ENCODE measurements at regions not wholly inside any gene's neighbourhood (a gene's known extent, or its start where the extent isn't known, plus 50 kb on each side); places are given as distances from the start of the nearest gene placed in this dataset.

DNA sequence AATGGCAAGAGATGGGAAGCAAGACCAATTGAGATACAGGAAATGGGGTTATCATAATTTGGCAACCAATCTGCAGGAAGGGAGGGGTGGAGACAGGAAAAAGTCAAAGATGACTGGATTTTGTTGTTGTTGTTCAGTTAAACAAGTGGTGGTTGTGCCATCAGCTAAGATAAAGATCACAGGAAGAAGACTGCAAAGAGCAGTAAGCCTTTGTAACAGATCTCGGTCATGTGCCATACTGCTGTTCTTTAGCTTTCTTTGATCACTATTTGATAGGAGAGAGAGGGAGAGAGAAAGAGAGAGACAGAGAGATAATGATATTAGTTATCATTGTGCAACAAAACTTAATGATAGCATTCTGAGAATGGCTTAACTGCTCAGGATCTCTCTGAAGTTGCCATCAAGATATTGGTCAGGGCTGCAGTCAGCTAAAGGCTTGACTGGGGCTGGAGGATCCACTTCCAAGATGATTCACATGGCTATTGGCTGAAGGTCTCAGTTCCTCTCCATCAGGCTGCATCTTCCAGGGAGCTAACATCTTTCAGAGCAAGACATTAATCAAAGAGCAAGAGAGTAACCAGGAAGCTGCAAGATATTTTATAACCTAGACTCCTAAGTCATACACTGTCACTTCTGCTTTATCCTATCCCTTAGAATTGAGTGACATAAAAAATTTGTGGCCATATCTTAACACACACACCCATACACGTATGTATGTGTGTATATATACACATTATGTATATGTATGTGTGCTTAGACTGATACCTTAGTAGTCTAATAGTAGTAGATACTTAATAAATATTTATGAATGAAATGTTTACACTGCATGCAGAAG lies 405.0 kb downstream of the SHISA9 start (continued):
- TF ChIP-seq CUX1 (IDR thresholded peaks at IDR 0.05; ENCODE audit: insufficient replicate concordance, low read depth, low read length) (no peak), CBFB (IDR thresholded peaks at IDR 0.05; ENCODE audit: low read depth) (no peak), TCF12 (IDR thresholded peaks at IDR 0.05; ENCODE audit: low read depth, low read length) (no peak)

DNA sequence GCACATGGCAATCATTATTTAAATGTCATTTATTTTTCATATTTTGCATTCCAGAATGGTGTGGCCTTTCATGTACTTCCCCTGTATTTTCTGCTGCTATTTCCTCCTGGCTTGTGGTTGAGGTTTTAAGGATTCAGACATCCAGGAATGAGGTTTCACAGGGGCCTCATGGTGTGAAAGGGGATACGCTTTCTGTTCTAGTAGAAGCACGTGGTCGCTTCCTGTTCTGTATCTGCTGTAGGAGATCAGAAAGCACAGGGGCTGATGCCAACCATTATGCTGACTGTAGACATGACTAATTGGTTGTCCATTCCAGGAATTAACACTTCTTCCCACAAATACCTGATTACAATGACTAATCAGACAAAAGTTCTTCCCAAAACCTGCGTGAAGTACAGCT lies 405.9 kb downstream of the SHISA9 start:
- intact Hi-C loops (cut with micrococcal nuclease; ENCODE audit: unreplicated experiment): no loop called here
- DNase-seq (ENCODE audit: low read depth, low spot score): no peak
- ATAC-seq: no peak
- TF ChIP-seq KAT2A (conservative IDR thresholded peaks at IDR 0.05; ENCODE audit: control insufficient read depth, low read depth, low read length) (no peak), NR2C2 (IDR thresholded peaks at IDR 0.05; ENCODE audit: borderline replicate concordance, control insufficient read depth, insufficient read length, low read depth) (no peak), RUNX3 (IDR thresholded peaks at IDR 0.05; ENCODE audit: low read length) (peak; percentile 35; the same call in 1 of the 2 replicates), TBL1XR1 (IDR thresholded peaks at IDR 0.05; ENCODE audit: low read depth, low read length) (no peak), MTA2 (IDR thresholded peaks at IDR 0.05; ENCODE audit: low read depth) (peak; percentile 17; the same call in 1 of the 2 replicates), EED (IDR thresholded peaks at IDR 0.05; ENCODE audit: low read depth) (0 out of 2 replicates have a peak, but pooled peaks have one; percentile 38), MAX (IDR thresholded peaks at IDR 0.05; ENCODE audit: low read depth, low read length) (no peak), JUND (IDR thresholded peaks at IDR 0.05; ENCODE audit: low read depth, low read length) (no peak), SUPT20H (IDR thresholded peaks at IDR 0.05; ENCODE audit: borderline replicate concordance, control insufficient read depth, low read depth, low read length) (no peak)
- TF ChIP-seq, protein P1, sequence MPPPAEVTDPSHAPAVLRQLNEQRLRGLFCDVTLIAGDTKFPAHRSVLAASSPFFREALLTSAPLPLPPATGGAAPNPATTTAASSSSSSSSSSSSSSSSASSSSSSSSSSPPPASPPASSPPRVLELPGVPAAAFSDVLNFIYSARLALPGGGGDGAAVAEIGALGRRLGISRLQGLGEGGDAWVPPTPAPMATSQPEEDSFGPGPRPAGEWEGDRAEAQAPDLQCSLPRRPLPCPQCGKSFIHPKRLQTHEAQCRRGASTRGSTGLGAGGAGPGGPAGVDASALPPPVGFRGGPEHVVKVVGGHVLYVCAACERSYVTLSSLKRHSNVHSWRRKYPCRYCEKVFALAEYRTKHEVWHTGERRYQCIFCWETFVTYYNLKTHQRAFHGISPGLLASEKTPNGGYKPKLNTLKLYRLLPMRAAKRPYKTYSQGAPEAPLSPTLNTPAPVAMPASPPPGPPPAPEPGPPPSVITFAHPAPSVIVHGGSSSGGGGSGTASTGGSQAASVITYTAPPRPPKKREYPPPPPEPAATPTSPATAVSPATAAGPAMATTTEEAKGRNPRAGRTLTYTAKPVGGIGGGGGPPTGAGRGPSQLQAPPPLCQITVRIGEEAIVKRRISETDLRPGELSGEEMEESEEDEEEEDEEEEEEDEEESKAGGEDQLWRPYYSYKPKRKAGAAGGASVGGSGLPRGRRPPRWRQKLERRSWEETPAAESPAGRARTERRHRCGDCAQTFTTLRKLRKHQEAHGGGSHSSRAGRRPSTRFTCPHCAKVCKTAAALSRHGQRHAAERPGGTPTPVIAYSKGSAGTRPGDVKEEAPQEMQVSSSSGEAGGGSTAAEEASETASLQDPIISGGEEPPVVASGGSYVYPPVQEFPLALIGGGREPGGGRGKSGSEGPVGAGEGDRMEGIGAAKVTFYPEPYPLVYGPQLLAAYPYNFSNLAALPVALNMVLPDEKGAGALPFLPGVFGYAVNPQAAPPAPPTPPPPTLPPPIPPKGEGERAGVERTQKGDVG (CRISPR knock-in tag; IDR thresholded peaks at IDR 0.05): no peak

More for the DNA sequence above, 405.9 kb downstream of the SHISA9 start:
- no peaks in the 10 kb centered on the region; the same call in 2 of the 3 replicates for H3K9me3 ChIP-seq (replicated peaks; ENCODE audit: control insufficient read depth, insufficient read depth, low read length)
- no peak overlapping the region for H3K4me3 ChIP-seq
- H2AFZ ChIP-seq (ENCODE audit: control insufficient read depth, low read depth, low read length): no peak overlapping the region
- ChIA-PET CTCF (no interaction called here), SMC1A (ENCODE audit: uncharacterized antibody, unreplicated experiment) (no interaction called here), POLR2A (no interaction called here), RAD21 (ENCODE audit: unreplicated experiment) (interaction anchor here (0.8 kb wide), 1 partner anchor 21 kb away, joined by 3 read pairs; no protein-coding TSS in a partner anchor)
- in situ Hi-C loops (cut with MboI): no loop called here
- WGBS (ENCODE audit: insufficient coverage, insufficient replicate concordance, low lambda C conversion rate, missing lambda C conversion rate): 28% methylated on average over 4 of the region's 4 CpGs
- H3K9ac ChIP-seq (ENCODE audit: control insufficient read depth, insufficient read depth, low read length): no peak overlapping the region
- no peak overlapping the region for H3K4me2 ChIP-seq (ENCODE audit: control insufficient read depth, insufficient read depth)
- peaks cover 5% of the 10 kb centered on the region for H3K4me1 ChIP-seq (ENCODE audit: control insufficient read depth, insufficient read depth, low read length)
- no peaks in the 10 kb centered on the region for H3K36me3 ChIP-seq (ENCODE audit: control insufficient read depth in 2 of 2, insufficient read depth in 2 of 2, low read length in 1 of 2)
- H3K27me3 ChIP-seq (replicated peaks in 1 of 2; ENCODE audit: control insufficient read depth in 2 of 2, insufficient read depth in 2 of 2, low read length in 1 of 2): no peaks in the 10 kb centered on the region
- no peaks in the 10 kb centered on the region for H3K79me2 ChIP-seq (ENCODE audit: control insufficient read depth, insufficient read depth, low read length)
- no TSS peak for BruUV-seq (replicated peaks)
- no peak for FAIRE-seq
- H3K27ac ChIP-seq (ENCODE audit: control insufficient read depth, insufficient read depth): no peak overlapping the region
- no peaks in the 10 kb centered on the region for H4K20me1 ChIP-seq (ENCODE audit: control insufficient read depth, insufficient read depth)
